Neural cell (in vitro differentiated cells): ENCODE measurements at regions not wholly inside any gene's neighbourhood (a gene's known extent, or its start where the extent isn't known, plus 50 kb on each side); places are given as distances from the start of the nearest gene placed in this dataset.

ENCODE experiments used
- H2AFZ ChIP-seq: fragments of 200-600, 300-800 bp; sonication (generic), shearing (Covaris generic); 2 replicates; pipeline ENCODE4 v1.6.0; 2014; ENCODE audit warnings: low read depth, mild to moderate bottlenecking, antibody characterized with exemption, low read length, moderate library complexity
- H3F3A ChIP-seq: fragments of 200-600 bp; shearing (Covaris generic); 2 replicates; pipeline ENCODE4 v1.6.1; 2016; ENCODE audit warnings: mild to moderate bottlenecking, moderate library complexity, mixed read lengths, antibody characterized with exemption, low read length; ENCODE audit not compliant: insufficient read depth, poor library complexity, severe bottlenecking
- H3K27ac ChIP-seq: fragments of 200-600, 300-800 bp; sonication (generic), shearing (Covaris generic); 2 replicates; pipeline ENCODE4 v1.5.1; 2014; ENCODE audit warnings: mild to moderate bottlenecking, low read length, moderate library complexity
- H3K27me3 ChIP-seq: fragments of 300-800, 200-600 bp; sonication (generic), shearing (Covaris generic); 2 replicates; pipeline ENCODE4 v1.6.0; 2014; ENCODE audit warnings: mild to moderate bottlenecking, low read depth, low read length, moderate library complexity; ENCODE audit not compliant: insufficient read depth
- H3K36me3 ChIP-seq: fragments of 300-800, 200-600 bp; sonication (generic), shearing (Covaris generic); 2 replicates; pipeline ENCODE4 v1.5.1; 2014; ENCODE audit warnings: mild to moderate bottlenecking, antibody characterized with exemption, low read length, moderate library complexity; ENCODE audit not compliant: insufficient read depth
- H3K4me2 ChIP-seq: fragments of 300-800, 200-600 bp; sonication (generic), shearing (Covaris generic); 2 replicates; pipeline ENCODE4 v1.6.0; 2014; ENCODE audit warnings: mild to moderate bottlenecking, low read length
- H3K4me3 ChIP-seq: fragments of 300-800, 200-600 bp; sonication (generic), shearing (Covaris generic); 2 replicates; pipeline ENCODE4 v1.5.1; 2014; ENCODE audit warnings: mild to moderate bottlenecking, low read length, moderate library complexity
- H3K79me2 ChIP-seq: fragments of 200-600 bp; shearing (Covaris generic); replicated peaks from 2 replicates; pipeline ENCODE4 v1.6.0; 2014; ENCODE audit warnings: mild to moderate bottlenecking, low read length, moderate library complexity; ENCODE audit not compliant: insufficient read depth
- H3K9ac ChIP-seq: fragments of 300-800, 200-600 bp; sonication (generic), shearing (Covaris generic); 2 replicates; pipeline ENCODE4 v1.6.1; 2016; ENCODE audit warnings: mild to moderate bottlenecking, low read length, mixed read lengths
- H3K9me2 ChIP-seq: fragments of 200-600 bp; shearing (Covaris generic); 2 replicates; pipeline ENCODE4 v1.6.1; 2016; ENCODE audit warnings: mild to moderate bottlenecking, low read length, mixed read lengths; ENCODE audit not compliant: insufficient read depth
- H3K9me3 ChIP-seq: fragments of 200-600, 300-800 bp; sonication (generic), shearing (Covaris generic); 2 replicates; pipeline ENCODE4 v1.6.1; 2016; ENCODE audit warnings: mild to moderate bottlenecking, mixed run types, low read length, moderate library complexity, mixed read lengths
- H4K20me1 ChIP-seq: fragments of 200-600 bp; shearing (Covaris generic); 2 replicates; pipeline ENCODE4 v1.6.1; 2016; ENCODE audit warnings: mild to moderate bottlenecking, mixed run types; ENCODE audit not compliant: insufficient read depth
- EP300 ChIP-seq: fragments of 450-650 bp; conservative IDR thresholded peaks from 2 replicates; pipeline ENCODE4 v1.6.1; 2014; ENCODE audit warnings: antibody characterized with exemption, mild to moderate bottlenecking, moderate library complexity; ENCODE audit not compliant: poor library complexity, severe bottlenecking
- EZH2 ChIP-seq: fragments of 200-600, 300-800 bp; shearing (Covaris generic), sonication (generic); IDR thresholded peaks from 2 replicates; pipeline ENCODE4 v1.6.1; 2014; ENCODE audit warnings: antibody characterized with exemption, low read length, borderline replicate concordance, mild to moderate bottlenecking; ENCODE audit not compliant: insufficient read depth, poor library complexity, severe bottlenecking
- MXI1 ChIP-seq: fragments of 450-650 bp; conservative IDR thresholded peaks from 2 replicates; pipeline ENCODE4 v1.6.1; 2014; ENCODE audit warnings: antibody characterized with exemption, mild to moderate bottlenecking; ENCODE audit not compliant: poor library complexity, severe bottlenecking
- POLR2AphosphoS5 ChIP-seq: IDR thresholded peaks from 2 replicates; pipeline ENCODE4 v1.6.1; 2012
- RAD21 ChIP-seq: fragments of 450-650 bp; conservative IDR thresholded peaks from 2 replicates; pipeline ENCODE4 v1.6.1; 2014; ENCODE audit warnings: antibody characterized with exemption, mild to moderate bottlenecking, moderate library complexity
- SMC3 ChIP-seq: fragments of 450-650 bp; conservative IDR thresholded peaks from 2 replicates; pipeline ENCODE4 v1.6.1; 2014; ENCODE audit warnings: antibody characterized with exemption, mild to moderate bottlenecking, moderate library complexity; ENCODE audit not compliant: poor library complexity
- TAF1 ChIP-seq: IDR thresholded peaks from 2 replicates; pipeline ENCODE4 v1.6.1; 2012; ENCODE audit warnings: low read depth
- TF ChIP-seq, protein P1 (sequence below): IDR thresholded peaks from 2 replicates; pipeline ENCODE4 v1.6.1; 2012; ENCODE audit warnings: borderline replicate concordance
- TF ChIP-seq, protein P2 (sequence below): fragments of 450-650 bp; IDR thresholded peaks from 2 replicates; pipeline ENCODE4 v1.5.1; 2014; ENCODE audit warnings: antibody characterized with exemption, mild to moderate bottlenecking, moderate library complexity; ENCODE audit not compliant: poor library complexity, severe bottlenecking

DNA sequence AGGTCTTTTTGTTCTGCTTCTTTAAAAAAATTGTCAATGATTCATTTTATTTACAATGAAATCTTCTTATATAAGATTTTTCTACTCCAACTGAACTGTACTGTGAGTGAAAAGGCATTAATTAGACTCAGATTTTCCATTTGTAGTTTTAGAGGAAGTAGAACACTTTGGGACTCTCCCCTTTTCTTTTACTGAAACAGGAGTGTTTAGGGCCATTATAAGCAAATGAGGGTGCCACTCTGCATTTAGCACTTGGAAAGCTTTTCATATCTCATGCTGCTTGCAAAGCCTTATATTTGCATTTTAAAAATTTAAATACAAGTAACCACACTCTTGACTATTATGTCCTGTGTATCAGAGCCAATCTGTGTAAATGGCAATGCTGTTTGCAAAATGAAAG is 584.3 kb downstream of the KLHL13 start:
- H3K4me3 ChIP-seq = no peak overlapping the region
- H3K4me2 ChIP-seq = no peak overlapping the region
- H4K20me1 ChIP-seq = no peaks in the 10 kb centered on the region
- H3K27ac ChIP-seq = no peak overlapping the region
- no peaks in the 10 kb centered on the region for H3K36me3 ChIP-seq
- H3K9ac ChIP-seq = no peak overlapping the region
- H3K27me3 ChIP-seq = no peaks in the 10 kb centered on the region
- TF ChIP-seq EP300 (no peak), POLR2AphosphoS5 (no peak), RAD21 (no peak), MXI1 (no peak), EZH2 (no peak), TAF1 (no peak), SMC3 (no peak)
- TF ChIP-seq, protein P1, sequence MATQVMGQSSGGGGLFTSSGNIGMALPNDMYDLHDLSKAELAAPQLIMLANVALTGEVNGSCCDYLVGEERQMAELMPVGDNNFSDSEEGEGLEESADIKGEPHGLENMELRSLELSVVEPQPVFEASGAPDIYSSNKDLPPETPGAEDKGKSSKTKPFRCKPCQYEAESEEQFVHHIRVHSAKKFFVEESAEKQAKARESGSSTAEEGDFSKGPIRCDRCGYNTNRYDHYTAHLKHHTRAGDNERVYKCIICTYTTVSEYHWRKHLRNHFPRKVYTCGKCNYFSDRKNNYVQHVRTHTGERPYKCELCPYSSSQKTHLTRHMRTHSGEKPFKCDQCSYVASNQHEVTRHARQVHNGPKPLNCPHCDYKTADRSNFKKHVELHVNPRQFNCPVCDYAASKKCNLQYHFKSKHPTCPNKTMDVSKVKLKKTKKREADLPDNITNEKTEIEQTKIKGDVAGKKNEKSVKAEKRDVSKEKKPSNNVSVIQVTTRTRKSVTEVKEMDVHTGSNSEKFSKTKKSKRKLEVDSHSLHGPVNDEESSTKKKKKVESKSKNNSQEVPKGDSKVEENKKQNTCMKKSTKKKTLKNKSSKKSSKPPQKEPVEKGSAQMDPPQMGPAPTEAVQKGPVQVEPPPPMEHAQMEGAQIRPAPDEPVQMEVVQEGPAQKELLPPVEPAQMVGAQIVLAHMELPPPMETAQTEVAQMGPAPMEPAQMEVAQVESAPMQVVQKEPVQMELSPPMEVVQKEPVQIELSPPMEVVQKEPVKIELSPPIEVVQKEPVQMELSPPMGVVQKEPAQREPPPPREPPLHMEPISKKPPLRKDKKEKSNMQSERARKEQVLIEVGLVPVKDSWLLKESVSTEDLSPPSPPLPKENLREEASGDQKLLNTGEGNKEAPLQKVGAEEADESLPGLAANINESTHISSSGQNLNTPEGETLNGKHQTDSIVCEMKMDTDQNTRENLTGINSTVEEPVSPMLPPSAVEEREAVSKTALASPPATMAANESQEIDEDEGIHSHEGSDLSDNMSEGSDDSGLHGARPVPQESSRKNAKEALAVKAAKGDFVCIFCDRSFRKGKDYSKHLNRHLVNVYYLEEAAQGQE = no peak
- TF ChIP-seq, protein P2, sequence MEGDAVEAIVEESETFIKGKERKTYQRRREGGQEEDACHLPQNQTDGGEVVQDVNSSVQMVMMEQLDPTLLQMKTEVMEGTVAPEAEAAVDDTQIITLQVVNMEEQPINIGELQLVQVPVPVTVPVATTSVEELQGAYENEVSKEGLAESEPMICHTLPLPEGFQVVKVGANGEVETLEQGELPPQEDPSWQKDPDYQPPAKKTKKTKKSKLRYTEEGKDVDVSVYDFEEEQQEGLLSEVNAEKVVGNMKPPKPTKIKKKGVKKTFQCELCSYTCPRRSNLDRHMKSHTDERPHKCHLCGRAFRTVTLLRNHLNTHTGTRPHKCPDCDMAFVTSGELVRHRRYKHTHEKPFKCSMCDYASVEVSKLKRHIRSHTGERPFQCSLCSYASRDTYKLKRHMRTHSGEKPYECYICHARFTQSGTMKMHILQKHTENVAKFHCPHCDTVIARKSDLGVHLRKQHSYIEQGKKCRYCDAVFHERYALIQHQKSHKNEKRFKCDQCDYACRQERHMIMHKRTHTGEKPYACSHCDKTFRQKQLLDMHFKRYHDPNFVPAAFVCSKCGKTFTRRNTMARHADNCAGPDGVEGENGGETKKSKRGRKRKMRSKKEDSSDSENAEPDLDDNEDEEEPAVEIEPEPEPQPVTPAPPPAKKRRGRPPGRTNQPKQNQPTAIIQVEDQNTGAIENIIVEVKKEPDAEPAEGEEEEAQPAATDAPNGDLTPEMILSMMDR = no peak
- no peak overlapping the region for H2AFZ ChIP-seq
- no peaks in the 10 kb centered on the region for H3K9me3 ChIP-seq
- H3F3A ChIP-seq = no peaks in the 10 kb centered on the region
- H3K79me2 ChIP-seq = no peaks in the 10 kb centered on the region
- no peaks in the 10 kb centered on the region for H3K9me2 ChIP-seq

DNA sequence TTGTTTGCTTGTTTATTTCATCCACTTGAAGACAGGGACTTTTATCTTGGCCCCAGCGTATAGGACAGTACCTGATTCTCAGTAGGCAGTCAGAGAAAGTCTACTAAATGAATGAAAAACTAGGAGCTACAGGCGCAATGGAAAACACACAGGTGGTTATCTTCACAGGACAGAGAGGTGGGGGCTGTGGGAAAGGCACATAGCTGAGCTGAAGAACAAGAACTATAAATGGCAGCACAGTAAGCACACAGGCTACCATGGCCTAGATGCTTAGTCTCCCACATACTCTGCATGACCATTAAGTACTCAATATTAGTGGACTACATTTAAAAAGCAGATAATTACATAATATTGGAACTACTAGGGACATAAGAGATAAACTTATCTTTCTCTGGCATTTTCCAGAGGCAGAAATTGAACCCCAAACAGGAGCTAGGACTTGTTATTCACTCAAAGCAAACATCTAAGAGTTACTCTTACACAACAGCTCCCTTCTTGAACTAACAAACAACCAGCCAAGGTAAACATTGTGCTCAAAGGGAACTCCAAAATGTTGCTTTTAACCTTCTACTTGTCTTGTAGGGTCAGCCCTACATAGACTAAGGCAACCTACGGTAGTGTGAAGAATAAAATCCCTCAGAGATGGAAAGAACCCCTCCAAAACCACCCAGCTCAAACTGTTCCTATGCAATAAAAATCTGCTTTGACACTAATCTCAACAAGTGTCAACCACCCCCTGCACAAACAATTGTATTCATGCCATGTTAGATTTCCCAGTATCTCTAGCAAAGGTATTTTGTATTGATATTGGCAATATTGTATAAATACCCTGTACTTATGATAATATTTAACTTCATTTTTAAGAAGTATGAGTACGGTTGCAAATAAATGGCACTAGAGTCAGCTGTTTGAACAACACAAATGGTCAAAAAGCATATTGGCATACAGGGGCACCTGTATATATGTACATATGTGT is 593.6 kb downstream of the KLHL13 start:
- H3K9me3 ChIP-seq = no peaks in the 10 kb centered on the region
- H3K79me2 ChIP-seq = no peaks in the 10 kb centered on the region
- H3K27me3 ChIP-seq = no peaks in the 10 kb centered on the region
- no peak overlapping the region for H2AFZ ChIP-seq
- H3K36me3 ChIP-seq = no peaks in the 10 kb centered on the region
- H3K9me2 ChIP-seq = no peaks in the 10 kb centered on the region
- no peak overlapping the region for H3K27ac ChIP-seq
- H3K9ac ChIP-seq = no peak overlapping the region
- H3K4me3 ChIP-seq = no peak overlapping the region
- no peaks in the 10 kb centered on the region for H4K20me1 ChIP-seq
- H3K4me2 ChIP-seq = no peak overlapping the region
- TF ChIP-seq, protein P2 = no peak
- no peak for TF ChIP-seq MXI1
- no peak for TF ChIP-seq EZH2
- TF ChIP-seq RAD21 = no peak
- TF ChIP-seq TAF1 = no peak
- no peak for TF ChIP-seq EP300
- no peak for TF ChIP-seq SMC3
- no peak for TF ChIP-seq POLR2AphosphoS5
- TF ChIP-seq, protein P1 = no peak
- H3F3A ChIP-seq = no peaks in the 10 kb centered on the region
